Suprapubic skin (tissue), 4 donors: ENCODE measurements at regions not wholly inside any gene's neighbourhood (a gene's known extent, or its start where the extent isn't known, plus 50 kb on each side); places are given as distances from the start of the nearest gene placed in this dataset.

Experiments
- CTCF ChIP-seq, 2 donors: fragments of 200-600 bp in 1 of 2; fragments of 450-650 bp in 1 of 2; sonication (generic) in 1 of 2; IDR thresholded peaks; one replicate each; pipeline ENCODE4 v1.5.1; 2016 to 2019; ENCODE audit warnings: antibody characterized with exemption in 2 of 2, mild to moderate bottlenecking in 1 of 2, moderate library complexity in 1 of 2
- POLR2A ChIP-seq, 2 donors: fragments of 450-650 bp; IDR thresholded peaks; one replicate each; pipeline ENCODE4 v1.6.1; 2017; ENCODE audit warnings: antibody characterized with exemption in 2 of 2, mild to moderate bottlenecking in 2 of 2, moderate library complexity in 2 of 2
- POLR2AphosphoS5 ChIP-seq, 3 donors: sonication (generic); formaldehyde crosslinking; IDR thresholded peaks; one replicate each; pipeline ENCODE4 v1.6.1; 2017; ENCODE audit warnings: antibody characterized with exemption in 3 of 3

GRCh38 chr19:14272623-14273022, 66.7 kb upstream of the ADGRL1 start:
- TF ChIP-seq CTCF (IDR thresholded peaks at IDR 0.05): no peak
- no peak for TF ChIP-seq POLR2A (IDR thresholded peaks at IDR 0.05)
- no peak for TF ChIP-seq POLR2AphosphoS5 (IDR thresholded peaks at IDR 0.05)
